ENCODE measurements at regions not wholly inside any gene's neighbourhood (a gene's known extent, or its start where the extent isn't known, plus 50 kb on each side); places are given as distances from the start of the nearest gene placed in this dataset.

DNA sequence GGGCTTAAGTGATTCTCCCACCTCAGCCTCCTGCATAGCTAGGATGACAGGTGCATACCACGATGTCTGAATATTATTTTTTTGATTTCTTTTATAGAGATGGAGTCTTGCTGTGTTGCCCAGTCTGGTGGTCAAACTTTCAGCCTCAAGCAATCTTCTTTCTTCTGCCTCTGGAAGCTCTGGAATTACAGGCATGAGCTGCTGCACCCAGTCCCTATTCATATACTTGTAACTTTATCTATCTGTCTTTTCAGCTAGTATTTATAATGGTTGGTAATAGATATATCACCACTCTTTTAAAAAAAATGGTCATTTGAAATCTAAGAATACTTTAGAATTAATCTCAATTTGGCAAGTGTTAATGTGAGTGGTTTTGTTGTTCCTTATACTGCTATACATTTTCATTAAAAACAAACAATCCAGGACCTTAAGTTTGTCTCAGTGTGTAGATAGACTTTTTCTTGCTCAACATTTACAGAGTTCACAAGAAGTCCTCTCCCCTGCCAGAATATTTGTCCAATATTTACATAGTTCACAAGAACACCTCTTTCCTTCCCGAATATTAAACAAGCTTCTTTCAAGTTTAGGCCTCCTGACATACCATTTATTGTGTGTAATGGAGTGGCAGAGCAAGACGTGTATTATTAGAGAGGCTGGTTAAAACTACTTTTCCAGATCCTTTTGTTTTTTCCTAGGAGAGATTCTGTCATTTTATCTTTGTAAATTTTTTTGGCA, 1197.4 kb upstream of the ADGRL3 start:
- ChIA-PET POLR2A (no interaction called here), CTCF (no interaction called here)
- H3K4me3 Mint-ChIP-seq, result no peak overlapping the region
- H3K27me3 Mint-ChIP-seq (ENCODE audit: low read depth), result no peaks in the 10 kb centered on the region
- H3K27ac Mint-ChIP-seq, result no peak overlapping the region
- H3K4me1 Mint-ChIP-seq, result no peaks in the 10 kb centered on the region
- H3K9me3 Mint-ChIP-seq, result peaks cover 55% of the 10 kb centered on the region
- DNase-seq (ENCODE audit: low spot score), result no peak
- H3K36me3 Mint-ChIP-seq, result peaks cover 15% of the 10 kb centered on the region
- no peak for ATAC-seq
- no peak for TF ChIP-seq KAT7 (CRISPR knock-in tag; IDR thresholded peaks at IDR 0.05; ENCODE audit: borderline replicate concordance)
- TF ChIP-seq RORB (CRISPR knock-in tag; IDR thresholded peaks at IDR 0.05), result no peak
- no peak for TF ChIP-seq NFYB (CRISPR knock-in tag; conservative IDR thresholded peaks at IDR 0.05; ENCODE audit: low read depth)
- TF ChIP-seq, protein P1, sequence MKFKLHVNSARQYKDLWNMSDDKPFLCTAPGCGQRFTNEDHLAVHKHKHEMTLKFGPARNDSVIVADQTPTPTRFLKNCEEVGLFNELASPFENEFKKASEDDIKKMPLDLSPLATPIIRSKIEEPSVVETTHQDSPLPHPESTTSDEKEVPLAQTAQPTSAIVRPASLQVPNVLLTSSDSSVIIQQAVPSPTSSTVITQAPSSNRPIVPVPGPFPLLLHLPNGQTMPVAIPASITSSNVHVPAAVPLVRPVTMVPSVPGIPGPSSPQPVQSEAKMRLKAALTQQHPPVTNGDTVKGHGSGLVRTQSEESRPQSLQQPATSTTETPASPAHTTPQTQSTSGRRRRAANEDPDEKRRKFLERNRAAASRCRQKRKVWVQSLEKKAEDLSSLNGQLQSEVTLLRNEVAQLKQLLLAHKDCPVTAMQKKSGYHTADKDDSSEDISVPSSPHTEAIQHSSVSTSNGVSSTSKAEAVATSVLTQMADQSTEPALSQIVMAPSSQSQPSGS (CRISPR knock-in tag; IDR thresholded peaks at IDR 0.05; ENCODE audit: borderline replicate concordance, low read depth), result no peak
- TF ChIP-seq SMAD3 (CRISPR knock-in tag; IDR thresholded peaks at IDR 0.05; ENCODE audit: borderline replicate concordance), result no peak
- no peak for TF ChIP-seq TP53 (CRISPR knock-in tag; IDR thresholded peaks at IDR 0.05)
- no peak for TF ChIP-seq GRHL2 (CRISPR knock-in tag; IDR thresholded peaks at IDR 0.05; ENCODE audit: insufficient replicate concordance, severe bottlenecking)
- TF ChIP-seq, protein P2, sequence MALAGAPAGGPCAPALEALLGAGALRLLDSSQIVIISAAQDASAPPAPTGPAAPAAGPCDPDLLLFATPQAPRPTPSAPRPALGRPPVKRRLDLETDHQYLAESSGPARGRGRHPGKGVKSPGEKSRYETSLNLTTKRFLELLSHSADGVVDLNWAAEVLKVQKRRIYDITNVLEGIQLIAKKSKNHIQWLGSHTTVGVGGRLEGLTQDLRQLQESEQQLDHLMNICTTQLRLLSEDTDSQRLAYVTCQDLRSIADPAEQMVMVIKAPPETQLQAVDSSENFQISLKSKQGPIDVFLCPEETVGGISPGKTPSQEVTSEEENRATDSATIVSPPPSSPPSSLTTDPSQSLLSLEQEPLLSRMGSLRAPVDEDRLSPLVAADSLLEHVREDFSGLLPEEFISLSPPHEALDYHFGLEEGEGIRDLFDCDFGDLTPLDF (CRISPR knock-in tag; IDR thresholded peaks at IDR 0.05), result no peak
- TF ChIP-seq, protein P3, sequence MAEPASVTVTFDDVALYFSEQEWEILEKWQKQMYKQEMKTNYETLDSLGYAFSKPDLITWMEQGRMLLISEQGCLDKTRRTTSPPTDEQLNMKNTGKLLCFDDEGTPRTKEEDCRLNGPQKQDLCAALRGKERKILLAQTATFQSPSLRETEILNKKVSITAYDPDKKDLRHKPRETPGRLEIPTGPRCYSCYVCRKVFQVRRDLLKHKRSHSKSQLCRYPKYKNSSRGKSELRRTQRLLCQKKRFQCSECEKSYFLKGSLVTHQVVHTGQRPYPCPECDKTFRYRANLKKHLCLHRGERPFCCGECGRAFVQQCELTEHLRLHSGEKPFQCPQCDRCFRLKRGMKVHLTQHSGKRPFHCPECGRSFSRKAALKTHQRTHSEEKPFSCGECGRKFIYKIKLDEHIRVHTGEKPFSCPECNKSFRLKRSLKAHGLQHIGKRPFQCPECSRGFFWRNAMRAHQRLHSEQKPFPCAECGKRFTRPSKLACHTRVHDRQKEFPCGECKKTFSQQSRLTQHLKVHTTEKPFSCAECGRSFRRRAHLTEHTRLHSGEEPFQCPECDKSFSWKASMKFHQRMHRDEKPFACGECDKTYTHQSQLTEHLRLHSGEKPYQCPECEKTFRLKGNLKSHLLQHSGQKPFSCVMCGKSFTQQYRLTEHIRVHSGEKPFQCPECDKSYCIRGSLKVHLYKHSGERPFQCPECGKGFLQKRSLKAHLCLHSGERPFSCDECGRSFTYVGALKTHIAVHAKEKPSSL (CRISPR knock-in tag; conservative IDR thresholded peaks at IDR 0.05), result no peak
- TF ChIP-seq, protein P4, sequence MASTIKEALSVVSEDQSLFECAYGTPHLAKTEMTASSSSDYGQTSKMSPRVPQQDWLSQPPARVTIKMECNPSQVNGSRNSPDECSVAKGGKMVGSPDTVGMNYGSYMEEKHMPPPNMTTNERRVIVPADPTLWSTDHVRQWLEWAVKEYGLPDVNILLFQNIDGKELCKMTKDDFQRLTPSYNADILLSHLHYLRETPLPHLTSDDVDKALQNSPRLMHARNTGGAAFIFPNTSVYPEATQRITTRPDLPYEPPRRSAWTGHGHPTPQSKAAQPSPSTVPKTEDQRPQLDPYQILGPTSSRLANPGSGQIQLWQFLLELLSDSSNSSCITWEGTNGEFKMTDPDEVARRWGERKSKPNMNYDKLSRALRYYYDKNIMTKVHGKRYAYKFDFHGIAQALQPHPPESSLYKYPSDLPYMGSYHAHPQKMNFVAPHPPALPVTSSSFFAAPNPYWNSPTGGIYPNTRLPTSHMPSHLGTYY (CRISPR knock-in tag; IDR thresholded peaks at IDR 0.05), result no peak
- TF ChIP-seq, protein P5, sequence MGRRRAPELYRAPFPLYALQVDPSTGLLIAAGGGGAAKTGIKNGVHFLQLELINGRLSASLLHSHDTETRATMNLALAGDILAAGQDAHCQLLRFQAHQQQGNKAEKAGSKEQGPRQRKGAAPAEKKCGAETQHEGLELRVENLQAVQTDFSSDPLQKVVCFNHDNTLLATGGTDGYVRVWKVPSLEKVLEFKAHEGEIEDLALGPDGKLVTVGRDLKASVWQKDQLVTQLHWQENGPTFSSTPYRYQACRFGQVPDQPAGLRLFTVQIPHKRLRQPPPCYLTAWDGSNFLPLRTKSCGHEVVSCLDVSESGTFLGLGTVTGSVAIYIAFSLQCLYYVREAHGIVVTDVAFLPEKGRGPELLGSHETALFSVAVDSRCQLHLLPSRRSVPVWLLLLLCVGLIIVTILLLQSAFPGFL (CRISPR knock-in tag; IDR thresholded peaks at IDR 0.05; ENCODE audit: borderline replicate concordance), result no peak
- no peak for TF ChIP-seq CREM (CRISPR knock-in tag; IDR thresholded peaks at IDR 0.05)
- TF ChIP-seq ELF4 (CRISPR knock-in tag; IDR thresholded peaks at IDR 0.05; ENCODE audit: low read depth), result no peak

DNA sequence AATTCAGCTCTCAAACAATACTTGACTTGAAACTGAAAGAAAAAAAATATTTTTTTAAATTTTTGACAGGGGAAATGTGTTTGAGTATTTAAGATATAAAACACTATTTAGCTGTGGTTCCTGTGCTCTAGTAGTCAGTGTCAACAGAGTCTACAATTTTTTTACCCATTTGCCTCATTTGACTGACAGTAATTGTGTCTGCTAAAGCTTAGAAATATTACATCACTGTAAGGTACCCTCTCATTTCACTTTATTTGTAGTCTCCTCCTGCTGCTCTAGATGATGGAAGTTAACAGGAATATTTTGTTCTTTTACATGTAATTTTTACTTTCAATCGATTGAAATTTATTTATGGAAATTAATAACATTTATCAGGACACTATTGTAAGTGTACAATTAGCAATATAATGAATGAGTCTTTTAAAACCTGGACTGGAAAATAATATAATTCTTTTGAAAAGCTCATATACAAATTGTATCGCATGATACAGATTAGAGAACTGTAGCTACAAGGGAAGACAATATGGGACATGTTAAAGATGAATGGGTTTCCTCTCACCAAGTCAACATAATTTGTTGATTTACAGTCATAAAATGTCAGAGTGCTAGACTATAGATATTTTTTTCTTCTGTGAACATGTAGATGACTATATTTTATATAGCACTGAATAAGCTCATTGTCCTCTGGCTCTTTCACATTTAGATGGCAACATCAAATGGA, 1186.5 kb upstream of the ADGRL3 start:
- peaks cover 6% of the 10 kb centered on the region for H3K9me3 Mint-ChIP-seq

More for the DNA sequence above, 1186.5 kb upstream of the ADGRL3 start:
- H3K36me3 Mint-ChIP-seq, result no peaks in the 10 kb centered on the region
- H3K27me3 Mint-ChIP-seq (ENCODE audit: low read depth), result no peaks in the 10 kb centered on the region
- TF ChIP-seq NR3C1 (CRISPR knock-in tag; conservative IDR thresholded peaks at IDR 0.05; ENCODE audit: low read depth) (no peak), TEAD4 (CRISPR knock-in tag; IDR thresholded peaks at IDR 0.05) (no peak), NFATC4 (CRISPR knock-in tag; IDR thresholded peaks at IDR 0.05) (no peak), EMX1 (CRISPR knock-in tag; IDR thresholded peaks at IDR 0.05) (no peak), OVOL2 (CRISPR knock-in tag; IDR thresholded peaks at IDR 0.05; ENCODE audit: borderline replicate concordance) (no peak), KAT7 (CRISPR knock-in tag; IDR thresholded peaks at IDR 0.05; ENCODE audit: borderline replicate concordance) (no peak), ZNF219 (CRISPR knock-in tag; IDR thresholded peaks at IDR 0.05; ENCODE audit: borderline replicate concordance) (no peak), MYBL2 (CRISPR knock-in tag; IDR thresholded peaks at IDR 0.05) (no peak)
- TF ChIP-seq, protein P2 (CRISPR knock-in tag; IDR thresholded peaks at IDR 0.05), result no peak
- TF ChIP-seq, protein P6, sequence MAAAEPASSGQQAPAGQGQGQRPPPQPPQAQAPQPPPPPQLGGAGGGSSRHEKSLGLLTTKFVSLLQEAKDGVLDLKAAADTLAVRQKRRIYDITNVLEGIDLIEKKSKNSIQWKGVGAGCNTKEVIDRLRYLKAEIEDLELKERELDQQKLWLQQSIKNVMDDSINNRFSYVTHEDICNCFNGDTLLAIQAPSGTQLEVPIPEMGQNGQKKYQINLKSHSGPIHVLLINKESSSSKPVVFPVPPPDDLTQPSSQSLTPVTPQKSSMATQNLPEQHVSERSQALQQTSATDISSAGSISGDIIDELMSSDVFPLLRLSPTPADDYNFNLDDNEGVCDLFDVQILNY (CRISPR knock-in tag; IDR thresholded peaks at IDR 0.05), result no peak
- DNase-seq (ENCODE audit: low spot score), result no peak
- no peak overlapping the region for H3K4me3 Mint-ChIP-seq
- no peak for ATAC-seq
- no peaks in the 10 kb centered on the region for H3K4me1 Mint-ChIP-seq
- ChIA-PET CTCF (no interaction called here), POLR2A (no interaction called here)
- H3K27ac Mint-ChIP-seq, result no peak overlapping the region

Measured in WTC11 (cell line).